B cell (primary cell): ENCODE measurements at regions not wholly inside any gene's neighbourhood (a gene's known extent, or its start where the extent isn't known, plus 50 kb on each side); places are given as distances from the start of the nearest gene placed in this dataset.
A peak's percentile ranks its signal among the peaks of the same experiment; 100 is the strongest.
"Not testable (repeated sequence)": the region's sequence is repeated elsewhere in the genome, so short reads cannot be mapped to it uniquely, and the experiment has no call there.

Experiments used
- ATAC-seq: fragments of 200-7000 bp; cut with Tn5 transposase; one replicate; pipeline ENCODE4 v1.10.0; 2021; ENCODE audit warnings: low read depth, mild to moderate bottlenecking, moderate number of reproducible peaks, moderate library complexity
- CTCF ChIA-PET: fragments of 350-600 bp; sonication (Branson Sonifier 250); formaldehyde crosslinking; loops from one replicate; lab custom pipeline; 2021; ENCODE audit warnings: antibody characterized with exemption, inconsistent platforms; lab: Charles Lee
- POLR2A ChIA-PET: fragments of 350-600 bp; sonication (Branson Sonifier 250); formaldehyde crosslinking; loops from one replicate; lab custom pipeline; 2021; ENCODE audit warnings: antibody characterized with exemption; lab: Charles Lee
- DNase-seq: peaks from one replicate; pipeline ENCODE4 v3.0.0; 2013
- H2AFZ ChIP-seq: 2 replicates; pipeline ENCODE4 v1.6.1; 2012; ENCODE audit warnings: mild to moderate bottlenecking, low read depth, low read length; ENCODE audit not compliant: insufficient read depth, poor library complexity, severe bottlenecking
- H3K27ac ChIP-seq, 2 donors: 1 replicate in 1 of 2; 2 replicates in 1 of 2; pipeline ENCODE4 v1.5.1; 2012 to 2013; ENCODE audit warnings: low read length in 2 of 2, mild to moderate bottlenecking in 2 of 2, moderate library complexity in 1 of 2
- H3K27me3 ChIP-seq, 4 experiments: fragments of 200-600 bp in 1 of 4; sonication (generic) in 1 of 4; replicated peaks in 1 of 4; 1 replicate in 2 of 4; 2 replicates in 2 of 4; pipeline versions ENCODE4 v1.6.1 to v1.7.0; 2013 to 2016; ENCODE audit warnings: low read length in 3 of 4, mild to moderate bottlenecking in 2 of 4, mixed read lengths in 1 of 4, moderate library complexity in 1 of 4; ENCODE audit not compliant: insufficient read depth in 4 of 4, control insufficient read depth in 3 of 4; ENCODE audit errors: control extremely low read depth in 1 of 4
- H3K36me3 ChIP-seq, 2 experiments: replicated peaks in 1 of 2; 1 replicate in 1 of 2; 2 replicates in 1 of 2; pipeline versions ENCODE4 v1.6.1 to v1.7.1; 2013; ENCODE audit warnings: low read length in 1 of 2; ENCODE audit not compliant: insufficient read depth in 2 of 2, control insufficient read depth in 1 of 2; ENCODE audit errors: control extremely low read depth in 1 of 2, extremely low read depth in 1 of 2
- H3K4me1 ChIP-seq, 2 donors: fragments of 200-600 bp in 1 of 2; sonication (generic) in 1 of 2; 1 replicate in 1 of 2; 2 replicates in 1 of 2; pipeline versions ENCODE4 v1.5.1 to v1.6.1; 2013 to 2017; ENCODE audit warnings: low read length in 2 of 2; ENCODE audit not compliant: control insufficient read depth in 2 of 2, insufficient read depth in 2 of 2
- H3K4me2 ChIP-seq: replicated peaks from 2 replicates; pipeline ENCODE3; 2012; ENCODE audit warnings: mild to moderate bottlenecking, low read depth, low read length; ENCODE audit not compliant: poor library complexity, severe bottlenecking
- H3K4me3 ChIP-seq, 5 experiments: fragments of 200-600 bp in 1 of 5; sonication (generic) in 1 of 5; 1 replicate in 3 of 5; 2 replicates in 2 of 5; pipeline versions ENCODE4 v1.5.1 to v1.7.0; 2011 to 2016; ENCODE audit warnings: low read length in 4 of 5, mild to moderate bottlenecking in 4 of 5, low read depth in 2 of 5, control low read depth in 1 of 5, moderate library complexity in 1 of 5; ENCODE audit not compliant: insufficient read depth in 1 of 5; ENCODE audit errors: control extremely low read depth in 1 of 5, extremely low read depth in 1 of 5
- H3K79me2 ChIP-seq: fragments of 200-600 bp; sonication (generic); one replicate; pipeline ENCODE4 v1.6.0; 2016; ENCODE audit warnings: low read length; ENCODE audit not compliant: control insufficient read depth, insufficient read depth
- H3K9ac ChIP-seq: fragments of 200-600 bp; sonication (generic); 2 replicates; pipeline ENCODE4 v1.6.1; 2017; ENCODE audit warnings: mild to moderate bottlenecking, low read length, moderate library complexity
- H3K9me3 ChIP-seq, 3 donors: one replicate each; pipeline versions ENCODE4 v1.6.1 to v1.7.1; 2013; ENCODE audit warnings: low read length in 2 of 3; ENCODE audit not compliant: control insufficient read depth in 2 of 3, insufficient read depth in 1 of 3; ENCODE audit errors: control extremely low read depth in 1 of 3
- H4K20me1 ChIP-seq: 2 replicates; pipeline ENCODE4 v1.6.0; 2012; ENCODE audit warnings: mild to moderate bottlenecking, low read length; ENCODE audit not compliant: insufficient read depth, control insufficient read depth, poor library complexity, severe bottlenecking
- H3K27ac Mint-ChIP-seq: one replicate; pipeline ENCODE4 v1.8.0; 2021; ENCODE audit warnings: mixed read lengths
- H3K27me3 Mint-ChIP-seq: one replicate; pipeline ENCODE4 v1.8.0; 2021; ENCODE audit warnings: mixed read lengths
- H3K4me1 Mint-ChIP-seq: one replicate; pipeline ENCODE4 v1.8.0; 2021; ENCODE audit warnings: mixed read lengths
- H3K4me3 Mint-ChIP-seq: one replicate; pipeline ENCODE4 v1.8.0; 2021; ENCODE audit warnings: mixed read lengths
- H3K9me3 Mint-ChIP-seq: one replicate; pipeline ENCODE4 v1.8.0; 2022; ENCODE audit warnings: mixed read lengths; ENCODE audit not compliant: insufficient read depth
- WGBS: methylation state at CpG from one replicate; pipeline ENCODE4 v1.1.5; 2013; ENCODE audit warnings: missing lambda C conversion rate; ENCODE audit not compliant: insufficient coverage; 5-methylcytosine and 5-hydroxymethylcytosine counted together
- intact Hi-C: fragments of 100-400 bp; cut with micrococcal nuclease; formaldehyde crosslinking; loops from one replicate; pipeline ENCODE4 v1.10.0; 2022

- intact Hi-C loops, H3K27me3 Mint-ChIP-seq, H3K79me2 ChIP-seq, CTCF ChIA-PET, H3K9ac ChIP-seq, H3K27ac Mint-ChIP-seq, H2AFZ ChIP-seq, H3K27ac ChIP-seq, H4K20me1 ChIP-seq, H3K4me3 Mint-ChIP-seq, H3K4me1 Mint-ChIP-seq, H3K4me2 ChIP-seq, H3K4me1 ChIP-seq, H3K4me3 ChIP-seq, H3K27me3 ChIP-seq, H3K36me3 ChIP-seq, ATAC-seq, H3K9me3 ChIP-seq, POLR2A ChIA-PET: not testable (repeated sequence)
- DNase-seq, result peak; percentile 38
- 53% methylated on average over 3 of the region's 5 CpGs for WGBS
- H3K9me3 Mint-ChIP-seq, result peaks cover 10% of the 10 kb centered on the region
Measured at GRCh38 chr21:10270211-10270610, 251.2 kb upstream of the TPTE start.

- H3K27ac Mint-ChIP-seq, H3K79me2 ChIP-seq, H3K4me3 Mint-ChIP-seq, H3K4me1 ChIP-seq, H3K4me1 Mint-ChIP-seq, H2AFZ ChIP-seq, ATAC-seq, H3K4me3 ChIP-seq, H3K36me3 ChIP-seq, H3K9ac ChIP-seq, H3K27me3 ChIP-seq, H3K27ac ChIP-seq, H4K20me1 ChIP-seq, CTCF ChIA-PET, H3K9me3 ChIP-seq, H3K27me3 Mint-ChIP-seq, POLR2A ChIA-PET, H3K4me2 ChIP-seq, intact Hi-C loops: not testable (repeated sequence)
- H3K9me3 Mint-ChIP-seq, result peaks cover 10% of the 10 kb centered on the region
- peak; percentile 1 for DNase-seq
- whole genome bisulfite sequencing, result 87% methylated on average over 2 of the region's 4 CpGs
Measured at GRCh38 chr21:10271666-10272207, 249.6 kb upstream of the TPTE start.
